Upper lobe of right lung (tissue), 1 donor: ENCODE measurements at regions not wholly inside any gene's neighbourhood (a gene's known extent, or its start where the extent isn't known, plus 50 kb on each side); places are given as distances from the start of the nearest gene placed in this dataset.

ENCODE experiments used
- ATAC-seq: fragments of 200-7000 bp; cut with Tn5 transposase; one replicate; pipeline ENCODE4 v1.9.1; 2020; ENCODE audit warnings: mild to moderate bottlenecking, moderate library complexity
- DNase-seq: peaks from one replicate; pipeline ENCODE4 v3.0.0-alpha.2; 2020
- H3K27ac ChIP-seq: fragments of 200-600 bp; one replicate; pipeline ENCODE4 v1.8.0; 2022
- H3K27me3 ChIP-seq: fragments of 200-600 bp; one replicate; pipeline ENCODE4 v1.8.0; 2022; ENCODE audit warnings: mild to moderate bottlenecking
- H3K36me3 ChIP-seq: fragments of 200-600 bp; one replicate; pipeline ENCODE4 v1.8.0; 2022
- H3K4me1 ChIP-seq: fragments of 200-600 bp; one replicate; pipeline ENCODE4 v1.8.0; 2022
- H3K4me3 ChIP-seq: fragments of 200-600 bp; one replicate; pipeline ENCODE4 v1.8.0; 2022; ENCODE audit warnings: mild to moderate bottlenecking
- H3K9me3 ChIP-seq: fragments of 200-600 bp; one replicate; pipeline ENCODE4 v1.8.0; 2022
- CTCF ChIP-seq: fragments of 200-600 bp; IDR thresholded peaks from one replicate; pipeline ENCODE4 v1.8.0; 2022; ENCODE audit warnings: antibody characterized with exemption
- intact Hi-C: fragments of 100-400 bp; cut with DNase I; formaldehyde crosslinking; loops from one replicate; pipeline ENCODE4 v1.11.0; 2022
- donor health status: DM: no; HTN: yes; CAD: no; lungs with severe emphysema.

- Histone ChIP-seq H3K9me3 (no peaks in the 10 kb centered on the region), H3K27ac (no peak overlapping the region), H3K27me3 (no peaks in the 10 kb centered on the region), H3K36me3 (no peaks in the 10 kb centered on the region), H3K4me1 (no peaks in the 10 kb centered on the region), H3K4me3 (no peak overlapping the region)
- intact Hi-C loops: no loop called here
- DNase-seq (no peak), ATAC-seq (no peak)
- no peak for TF ChIP-seq CTCF
Measured at GRCh38 chr2:78686625-78687153, 338.8 kb upstream of the REG3G start.

GRCh38 chr2:78699696-78700095 lies 325.8 kb upstream of the REG3G start:
- DNase-seq (no peak), ATAC-seq (no peak)
- H3K27ac ChIP-seq: no peak overlapping the region
- H3K27me3 ChIP-seq: no peaks in the 10 kb centered on the region
- TF ChIP-seq CTCF: no peak
- H3K9me3 ChIP-seq: no peaks in the 10 kb centered on the region
- no peak overlapping the region for H3K4me3 ChIP-seq
- intact Hi-C loops: no loop called here
- H3K36me3 ChIP-seq: no peaks in the 10 kb centered on the region
- no peaks in the 10 kb centered on the region for H3K4me1 ChIP-seq

- no peak for DNase-seq
Measured at GRCh38 chr2:78701546-78701945, 324.0 kb upstream of the REG3G start.

GRCh38 chr2:78707776-78708386 lies 317.6 kb upstream of the REG3G start:
- intact Hi-C loops: no loop called here
- DNase-seq: no peak
- no peaks in the 10 kb centered on the region for H3K9me3 ChIP-seq
- no peaks in the 10 kb centered on the region for H3K36me3 ChIP-seq
- H3K27ac ChIP-seq: no peak overlapping the region
- no peak for TF ChIP-seq CTCF
- H3K4me1 ChIP-seq: no peaks in the 10 kb centered on the region
- H3K27me3 ChIP-seq: no peaks in the 10 kb centered on the region
- ATAC-seq: no peak
- no peak overlapping the region for H3K4me3 ChIP-seq

More at GRCh38 chr2:78701546-78701945, 324.0 kb upstream of the REG3G start:
- no peak overlapping the region for H3K27ac ChIP-seq
- intact Hi-C loops: no loop called here
- TF ChIP-seq CTCF: no peak
- no peak for ATAC-seq
- no peaks in the 10 kb centered on the region for H3K4me1 ChIP-seq
- no peaks in the 10 kb centered on the region for H3K9me3 ChIP-seq
- no peak overlapping the region for H3K4me3 ChIP-seq
- no peaks in the 10 kb centered on the region for H3K27me3 ChIP-seq
- no peaks in the 10 kb centered on the region for H3K36me3 ChIP-seq

GRCh38 chr2:78710632-78711375 lies 314.7 kb upstream of the REG3G start:
- no peaks in the 10 kb centered on the region for H3K27me3 ChIP-seq
- no peaks in the 10 kb centered on the region for H3K4me1 ChIP-seq
- H3K36me3 ChIP-seq: no peaks in the 10 kb centered on the region
- no peak for TF ChIP-seq CTCF
- ATAC-seq (no peak), DNase-seq (no peak)
- intact Hi-C loops: no loop called here
- H3K4me3 ChIP-seq: no peak overlapping the region
- H3K27ac ChIP-seq: no peak overlapping the region
- H3K9me3 ChIP-seq: no peaks in the 10 kb centered on the region
